Tibial nerve (tissue), 4 donors: ENCODE measurements at regions not wholly inside any gene's neighbourhood (a gene's known extent, or its start where the extent isn't known, plus 50 kb on each side); places are given as distances from the start of the nearest gene placed in this dataset.

Source experiments
- EP300 ChIP-seq, 2 donors: sonication (generic); formaldehyde crosslinking; IDR thresholded peaks; one replicate each; pipeline ENCODE4 v1.6.1; 2017; ENCODE audit warnings: antibody characterized with exemption in 2 of 2, mild to moderate bottlenecking in 1 of 2
- POLR2A ChIP-seq, 2 donors: fragments of 450-650 bp; IDR thresholded peaks; one replicate each; pipeline ENCODE4 v1.6.1; 2017; ENCODE audit warnings: antibody characterized with exemption in 2 of 2, mild to moderate bottlenecking in 2 of 2, moderate library complexity in 2 of 2
- TF ChIP-seq, protein P1 (sequence below), 5 experiments: fragments of 200-600 bp in 3 of 5; fragments of 450-650 bp in 2 of 5; sonication (generic) in 3 of 5; IDR thresholded peaks; one replicate each; pipeline ENCODE4 v1.5.1; 2016 to 2019; ENCODE audit warnings: antibody characterized with exemption in 5 of 5, mild to moderate bottlenecking in 3 of 5, moderate library complexity in 2 of 5

DNA sequence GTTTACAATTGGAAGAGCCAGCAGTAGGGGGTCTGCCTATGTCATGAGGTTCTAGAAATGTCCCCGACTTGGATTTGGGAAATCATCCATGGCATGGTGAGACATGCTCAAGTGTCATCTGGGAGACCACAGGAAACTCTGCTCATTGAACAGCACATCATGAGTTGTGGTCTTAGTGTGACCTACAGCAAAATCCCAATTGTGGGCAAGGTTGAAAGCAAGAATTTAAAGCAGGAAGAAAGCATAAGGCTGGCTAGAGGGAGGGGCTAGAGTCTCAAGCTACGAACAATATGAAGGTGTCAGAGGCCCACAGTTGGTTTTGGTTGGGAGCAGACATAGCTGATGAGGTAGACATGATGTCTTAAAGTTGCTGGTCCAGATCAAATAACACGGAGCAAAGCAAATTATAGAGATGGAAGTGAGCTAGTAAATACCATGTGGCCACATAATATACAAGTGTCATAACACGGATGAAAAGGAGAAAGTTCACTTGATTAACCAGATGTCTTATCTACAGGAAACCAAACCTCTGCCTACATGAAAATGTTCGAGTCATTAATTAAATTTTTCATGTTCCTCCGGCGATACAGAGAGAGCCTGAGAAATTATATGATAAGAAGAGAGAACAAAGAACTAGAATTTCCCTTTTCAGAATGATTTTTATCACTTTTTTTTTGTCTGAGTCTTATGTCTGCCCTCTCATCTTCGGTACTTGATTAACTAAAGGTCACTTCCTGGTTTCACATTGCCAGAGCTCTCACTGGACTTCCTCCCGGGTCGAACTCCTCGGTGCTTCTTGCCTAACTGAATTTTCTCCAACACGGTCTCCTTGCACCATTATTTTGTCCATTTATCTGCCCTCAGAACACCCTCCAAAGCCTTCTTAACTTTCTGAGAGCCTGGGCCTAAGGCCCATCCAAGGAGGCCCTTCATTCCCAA is 67.5 kb upstream of the DUSP10 start:
- TF ChIP-seq, protein P1, sequence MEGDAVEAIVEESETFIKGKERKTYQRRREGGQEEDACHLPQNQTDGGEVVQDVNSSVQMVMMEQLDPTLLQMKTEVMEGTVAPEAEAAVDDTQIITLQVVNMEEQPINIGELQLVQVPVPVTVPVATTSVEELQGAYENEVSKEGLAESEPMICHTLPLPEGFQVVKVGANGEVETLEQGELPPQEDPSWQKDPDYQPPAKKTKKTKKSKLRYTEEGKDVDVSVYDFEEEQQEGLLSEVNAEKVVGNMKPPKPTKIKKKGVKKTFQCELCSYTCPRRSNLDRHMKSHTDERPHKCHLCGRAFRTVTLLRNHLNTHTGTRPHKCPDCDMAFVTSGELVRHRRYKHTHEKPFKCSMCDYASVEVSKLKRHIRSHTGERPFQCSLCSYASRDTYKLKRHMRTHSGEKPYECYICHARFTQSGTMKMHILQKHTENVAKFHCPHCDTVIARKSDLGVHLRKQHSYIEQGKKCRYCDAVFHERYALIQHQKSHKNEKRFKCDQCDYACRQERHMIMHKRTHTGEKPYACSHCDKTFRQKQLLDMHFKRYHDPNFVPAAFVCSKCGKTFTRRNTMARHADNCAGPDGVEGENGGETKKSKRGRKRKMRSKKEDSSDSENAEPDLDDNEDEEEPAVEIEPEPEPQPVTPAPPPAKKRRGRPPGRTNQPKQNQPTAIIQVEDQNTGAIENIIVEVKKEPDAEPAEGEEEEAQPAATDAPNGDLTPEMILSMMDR (IDR thresholded peaks at IDR 0.05): no peak
- TF ChIP-seq POLR2A (IDR thresholded peaks at IDR 0.05): no peak
- no peak for TF ChIP-seq EP300 (IDR thresholded peaks at IDR 0.05)
